Uterus (tissue), 3 donors: ENCODE measurements at regions not wholly inside any gene's neighbourhood (a gene's known extent, or its start where the extent isn't known, plus 50 kb on each side); places are given as distances from the start of the nearest gene placed in this dataset.

Source experiments
- DNase-seq, 2 donors: peaks; one replicate each; pipeline ENCODE4 v3.0.0-alpha.2; 2019 to 2020
- H3K27ac ChIP-seq, 2 donors: fragments of 200-600 bp; sonication (generic); 1 replicate in 1 of 2; 2 replicates in 1 of 2; pipeline ENCODE4 v1.5.1; 2016 to 2018
- H3K27me3 ChIP-seq, 2 donors: fragments of 200-600 bp; sonication (generic); one replicate each; pipeline ENCODE4 v1.5.1; 2018 to 2019; ENCODE audit warnings: control low read depth in 1 of 2
- H3K36me3 ChIP-seq, 2 donors: fragments of 200-600 bp; sonication (generic); one replicate each; pipeline ENCODE4 v1.5.1; 2019; ENCODE audit warnings: control low read depth in 1 of 2
- H3K4me1 ChIP-seq, 2 donors: fragments of 200-600 bp; sonication (generic); one replicate each; pipeline ENCODE4 v1.5.1; 2018 to 2019; ENCODE audit warnings: control low read depth in 1 of 2
- H3K4me3 ChIP-seq, 2 donors: fragments of 200-600 bp; sonication (generic); 1 replicate in 1 of 2; 2 replicates in 1 of 2; pipeline ENCODE4 v1.5.1; 2018 to 2019; ENCODE audit warnings: mild to moderate bottlenecking in 1 of 2
- H3K9me3 ChIP-seq, 2 donors: fragments of 200-600 bp; sonication (generic); one replicate each; pipeline ENCODE4 v1.5.1; 2019; ENCODE audit warnings: control low read depth in 1 of 2
- POLR2A ChIP-seq, 2 donors: fragments of 450-650 bp; IDR thresholded peaks; one replicate each; pipeline ENCODE4 v1.6.1; 2016; ENCODE audit warnings: antibody characterized with exemption in 2 of 2, mild to moderate bottlenecking in 1 of 2, moderate library complexity in 1 of 2
- intact Hi-C: fragments of 100-400 bp; cut with DNase I; formaldehyde crosslinking; loops from one replicate; pipeline ENCODE4 v1.15.1; 2023; ENCODE audit warnings: low total_unique reads
- TF ChIP-seq, protein P1 (sequence below), 4 experiments: fragments of 200-600 bp in 2 of 4; fragments of 450-650 bp in 2 of 4; sonication (generic) in 2 of 4; IDR thresholded peaks; one replicate each; pipeline ENCODE4 v1.5.1; 2016 to 2019; ENCODE audit warnings: antibody characterized with exemption in 4 of 4, mild to moderate bottlenecking in 2 of 4, moderate library complexity in 1 of 4
- donor health status: DM: yes; HTN: yes; CAD: no.

DNA sequence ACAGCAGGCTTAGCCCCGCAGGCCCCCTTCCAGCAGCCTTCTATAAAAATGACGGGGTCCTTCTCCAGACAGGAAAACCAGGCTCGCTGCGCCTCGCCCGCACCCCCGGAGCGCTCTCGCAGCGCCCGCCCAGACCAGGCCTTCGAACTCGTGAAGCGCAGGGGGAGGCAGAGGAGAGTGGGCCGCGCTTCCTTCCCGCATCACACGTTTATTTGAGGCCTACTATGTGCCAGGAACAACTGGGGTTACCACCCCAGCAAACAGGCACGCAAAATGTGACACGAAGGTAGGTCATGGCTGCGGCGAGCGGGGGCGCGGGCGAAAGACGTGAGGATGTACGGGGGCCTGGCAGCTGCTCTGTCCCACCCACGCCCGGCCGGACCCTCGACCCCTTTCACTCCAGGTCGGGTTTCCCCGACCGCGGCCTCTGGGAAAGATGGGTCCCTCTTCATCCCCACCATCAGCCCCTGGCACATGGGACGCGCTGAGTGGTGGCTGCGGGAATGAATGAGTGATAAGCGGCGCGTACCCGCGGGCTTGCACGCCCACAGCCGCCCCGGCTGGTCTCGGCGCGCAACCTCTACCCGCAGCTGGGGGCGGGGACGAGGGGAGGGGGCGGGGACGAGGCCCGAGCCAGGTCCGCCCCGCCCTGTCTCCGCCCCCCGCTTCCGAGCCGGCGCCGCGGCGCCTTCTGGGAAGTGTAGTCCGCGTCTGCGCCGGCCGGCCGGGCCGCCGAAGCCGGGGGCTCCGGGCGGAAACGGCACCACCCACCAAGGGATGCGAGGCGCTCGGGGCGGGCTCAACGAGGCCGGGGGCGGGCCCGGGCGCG, 59.1 kb downstream of the ZNF467 start:
- TF ChIP-seq, protein P1, sequence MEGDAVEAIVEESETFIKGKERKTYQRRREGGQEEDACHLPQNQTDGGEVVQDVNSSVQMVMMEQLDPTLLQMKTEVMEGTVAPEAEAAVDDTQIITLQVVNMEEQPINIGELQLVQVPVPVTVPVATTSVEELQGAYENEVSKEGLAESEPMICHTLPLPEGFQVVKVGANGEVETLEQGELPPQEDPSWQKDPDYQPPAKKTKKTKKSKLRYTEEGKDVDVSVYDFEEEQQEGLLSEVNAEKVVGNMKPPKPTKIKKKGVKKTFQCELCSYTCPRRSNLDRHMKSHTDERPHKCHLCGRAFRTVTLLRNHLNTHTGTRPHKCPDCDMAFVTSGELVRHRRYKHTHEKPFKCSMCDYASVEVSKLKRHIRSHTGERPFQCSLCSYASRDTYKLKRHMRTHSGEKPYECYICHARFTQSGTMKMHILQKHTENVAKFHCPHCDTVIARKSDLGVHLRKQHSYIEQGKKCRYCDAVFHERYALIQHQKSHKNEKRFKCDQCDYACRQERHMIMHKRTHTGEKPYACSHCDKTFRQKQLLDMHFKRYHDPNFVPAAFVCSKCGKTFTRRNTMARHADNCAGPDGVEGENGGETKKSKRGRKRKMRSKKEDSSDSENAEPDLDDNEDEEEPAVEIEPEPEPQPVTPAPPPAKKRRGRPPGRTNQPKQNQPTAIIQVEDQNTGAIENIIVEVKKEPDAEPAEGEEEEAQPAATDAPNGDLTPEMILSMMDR (IDR thresholded peaks at IDR 0.05): no peak
- no peak for TF ChIP-seq POLR2A (IDR thresholded peaks at IDR 0.05)
- H3K4me1 ChIP-seq: no peaks in the 10 kb centered on the region
- peak; percentile 89 to 92 for DNase-seq
- H3K9me3 ChIP-seq: peaks cover 0 to 10% of the 10 kb centered on the region in 2 donors
- no peaks in the 10 kb centered on the region for H3K36me3 ChIP-seq
- H3K27me3 ChIP-seq: no peaks in the 10 kb centered on the region
- H3K27ac ChIP-seq: peak overlapping the region; percentile 66 to 86
- peak overlapping the region; percentile 53 to 76 for H3K4me3 ChIP-seq
- intact Hi-C loops: loop anchor here (5.0 kb wide), 2 partner anchors 58 to 123 kb away; partner anchors contain the start of genes ZNF467 and ZNF862

DNA sequence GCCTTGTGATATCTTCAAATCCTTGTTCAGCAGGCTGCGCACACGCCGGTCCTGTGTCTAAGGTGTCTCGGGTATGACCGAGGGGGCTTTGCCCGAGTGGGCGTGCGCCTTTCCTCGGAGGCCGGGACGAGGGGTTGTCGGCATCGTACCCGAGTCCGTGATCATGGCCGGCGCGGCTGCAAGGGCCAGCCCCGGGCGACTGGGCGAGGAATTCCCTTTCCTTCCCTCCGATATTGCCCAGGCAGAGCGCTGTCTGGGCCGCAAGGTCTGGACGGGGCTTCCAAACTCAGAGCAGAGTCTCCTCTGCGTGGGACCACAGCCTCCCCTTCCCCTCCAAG, 59.7 kb downstream of the ZNF467 start:
- no peak for DNase-seq
- Histone ChIP-seq H3K9me3 (peaks cover 0 to 10% of the 10 kb centered on the region in 2 donors), H3K4me3 (peak overlapping the region; percentile 53 to 76), H3K4me1 (no peaks in the 10 kb centered on the region), H3K27me3 (no peaks in the 10 kb centered on the region), H3K36me3 (no peaks in the 10 kb centered on the region), H3K27ac (no peak overlapping the region)
- TF ChIP-seq, protein P1 (IDR thresholded peaks at IDR 0.05): no peak
- peak in 1 of 2 donors; percentile 9 for TF ChIP-seq POLR2A (IDR thresholded peaks at IDR 0.05)
- intact Hi-C loops: loop anchor here (5.0 kb wide), 2 partner anchors 59 to 124 kb away; partner anchors contain the start of genes ZNF467 and ZNF862

DNA sequence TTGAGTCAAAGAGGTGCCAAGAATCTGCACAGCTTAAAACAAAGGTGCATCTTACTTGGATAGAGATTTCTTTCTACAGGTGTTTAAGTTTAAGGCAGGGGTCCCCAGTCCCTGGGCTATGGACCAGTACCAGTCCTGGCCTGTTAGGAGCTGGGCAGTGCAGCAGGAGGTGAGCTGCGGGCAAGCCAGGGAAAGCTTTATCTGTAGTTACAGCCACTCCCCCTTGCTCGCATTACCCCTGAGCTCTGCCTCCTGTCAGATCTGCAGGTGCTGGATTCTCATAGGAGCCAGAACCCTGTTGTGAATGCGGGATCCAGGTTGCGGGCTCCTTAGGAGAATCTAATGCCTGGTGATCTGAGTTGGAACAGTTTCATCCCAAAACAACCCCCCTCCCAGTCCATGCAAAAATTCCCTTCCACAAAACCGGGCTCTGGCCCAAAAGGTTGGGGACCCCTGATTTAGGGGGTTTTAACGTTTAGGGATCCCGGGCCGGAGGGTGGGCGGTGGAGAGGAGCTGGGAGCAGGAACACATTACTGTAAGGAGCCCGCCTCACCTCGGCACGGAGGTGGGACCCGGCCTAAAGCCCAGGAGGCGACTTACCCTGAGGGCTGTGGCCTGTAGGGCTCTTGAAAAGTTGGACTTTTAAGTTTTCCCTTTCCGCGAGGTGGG, 60.2 kb downstream of the ZNF467 start:
- H3K9me3 ChIP-seq: peaks cover 0 to 10% of the 10 kb centered on the region in 2 donors
- no peak overlapping the region for H3K27ac ChIP-seq
- no peaks in the 10 kb centered on the region for H3K36me3 ChIP-seq
- intact Hi-C loops: loop anchor here (5.0 kb wide), 2 partner anchors 59 to 124 kb away; partner anchors contain the start of genes ZNF467 and ZNF862
- no peaks in the 10 kb centered on the region for H3K27me3 ChIP-seq
- TF ChIP-seq, protein P1 (IDR thresholded peaks at IDR 0.05): no peak
- TF ChIP-seq POLR2A (IDR thresholded peaks at IDR 0.05): no peak
- H3K4me1 ChIP-seq: no peaks in the 10 kb centered on the region
- no peak overlapping the region for H3K4me3 ChIP-seq
- DNase-seq: no peak

GRCh38 chr7:149708026-149708425, 65.4 kb downstream of the ZNF467 start:
- Histone ChIP-seq H3K27me3 (no peaks in the 10 kb centered on the region), H3K9me3 (peaks cover 0 to 10% of the 10 kb centered on the region in 2 donors), H3K36me3 (no peaks in the 10 kb centered on the region), H3K4me1 (no peaks in the 10 kb centered on the region), H3K27ac (no peak overlapping the region), H3K4me3 (no peak overlapping the region)
- intact Hi-C loops: no loop called here
- no peak for TF ChIP-seq POLR2A (IDR thresholded peaks at IDR 0.05)
- TF ChIP-seq, protein P1 (IDR thresholded peaks at IDR 0.05): no peak
- DNase-seq: no peak

GRCh38 chr7:149707448-149707886, 65.9 kb downstream of the ZNF467 start:
- intact Hi-C loops: no loop called here
- H3K4me3 ChIP-seq: no peak overlapping the region
- no peak for DNase-seq

More at GRCh38 chr7:149707448-149707886, 65.9 kb downstream of the ZNF467 start:
- Histone ChIP-seq H3K27me3 (no peaks in the 10 kb centered on the region), H3K4me1 (no peaks in the 10 kb centered on the region), H3K9me3 (peaks cover 0 to 10% of the 10 kb centered on the region in 2 donors), H3K27ac (no peak overlapping the region), H3K36me3 (no peaks in the 10 kb centered on the region)
- TF ChIP-seq, protein P1 (IDR thresholded peaks at IDR 0.05): no peak
- no peak for TF ChIP-seq POLR2A (IDR thresholded peaks at IDR 0.05)
